ENCODE measurements at regions not wholly inside any gene's neighbourhood (a gene's known extent, or its start where the extent isn't known, plus 50 kb on each side); places are given as distances from the start of the nearest gene placed in this dataset.

DNA sequence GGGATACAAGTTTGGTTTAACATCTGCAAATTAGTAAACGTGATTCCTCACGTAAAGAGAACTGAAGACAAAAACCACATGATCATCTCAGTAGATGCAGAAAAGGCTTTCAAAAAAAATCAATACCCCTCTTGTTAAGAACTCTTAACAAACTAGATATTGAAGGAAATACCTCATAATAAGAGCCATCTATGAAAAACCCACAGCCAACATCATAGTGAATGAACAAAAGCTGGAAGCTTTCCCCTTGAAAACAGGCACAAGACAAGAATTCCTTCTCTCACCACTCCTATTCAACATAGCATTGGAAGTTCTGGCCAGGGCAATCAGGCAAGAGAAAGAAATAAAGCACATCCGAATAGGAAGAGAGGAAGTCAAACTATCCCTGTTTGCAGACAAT is 160.5 kb downstream of the CSNK2A3 start:
- DNase-seq (ENCODE audit: low spot score in 2 of 2), result no peak
- Histone ChIP-seq H3K27ac (no peak overlapping the region), H3K36me3 (no peaks in the 10 kb centered on the region), H3K4me3 (no peak overlapping the region), H3K27me3 (no peaks in the 10 kb centered on the region), H3K4me1 (no peaks in the 10 kb centered on the region), H3K9me3 (peaks cover 3 to 5% of the 10 kb centered on the region in 2 donors)
- intact Hi-C loops (cut with DNase I; ENCODE audit: low total_unique reads), result no loop called here
- no peak for TF ChIP-seq POLR2A (IDR thresholded peaks at IDR 0.05)
- no peak for TF ChIP-seq POLR2AphosphoS5 (IDR thresholded peaks at IDR 0.05)
- TF ChIP-seq, protein P1, sequence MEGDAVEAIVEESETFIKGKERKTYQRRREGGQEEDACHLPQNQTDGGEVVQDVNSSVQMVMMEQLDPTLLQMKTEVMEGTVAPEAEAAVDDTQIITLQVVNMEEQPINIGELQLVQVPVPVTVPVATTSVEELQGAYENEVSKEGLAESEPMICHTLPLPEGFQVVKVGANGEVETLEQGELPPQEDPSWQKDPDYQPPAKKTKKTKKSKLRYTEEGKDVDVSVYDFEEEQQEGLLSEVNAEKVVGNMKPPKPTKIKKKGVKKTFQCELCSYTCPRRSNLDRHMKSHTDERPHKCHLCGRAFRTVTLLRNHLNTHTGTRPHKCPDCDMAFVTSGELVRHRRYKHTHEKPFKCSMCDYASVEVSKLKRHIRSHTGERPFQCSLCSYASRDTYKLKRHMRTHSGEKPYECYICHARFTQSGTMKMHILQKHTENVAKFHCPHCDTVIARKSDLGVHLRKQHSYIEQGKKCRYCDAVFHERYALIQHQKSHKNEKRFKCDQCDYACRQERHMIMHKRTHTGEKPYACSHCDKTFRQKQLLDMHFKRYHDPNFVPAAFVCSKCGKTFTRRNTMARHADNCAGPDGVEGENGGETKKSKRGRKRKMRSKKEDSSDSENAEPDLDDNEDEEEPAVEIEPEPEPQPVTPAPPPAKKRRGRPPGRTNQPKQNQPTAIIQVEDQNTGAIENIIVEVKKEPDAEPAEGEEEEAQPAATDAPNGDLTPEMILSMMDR (IDR thresholded peaks at IDR 0.05), result no peak

DNA sequence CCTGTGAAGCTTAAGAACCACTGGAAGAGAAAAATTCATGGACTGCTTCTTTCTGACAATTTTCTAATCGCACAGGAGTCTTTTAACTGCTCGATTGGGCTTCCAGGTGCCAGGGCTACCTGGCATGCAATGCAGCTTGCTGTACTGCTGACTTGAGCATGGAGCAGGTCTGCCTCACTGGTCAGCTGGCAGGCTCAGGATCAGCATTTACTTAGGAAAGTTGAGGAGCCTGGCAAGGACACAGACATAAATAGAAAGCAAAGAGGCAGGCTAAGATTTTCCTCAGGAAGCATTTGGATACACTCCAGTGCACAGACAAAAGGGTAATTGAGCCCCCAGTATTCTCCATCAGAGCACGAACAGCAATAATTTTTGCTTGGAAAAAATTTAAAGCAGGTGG is 163.5 kb downstream of the CSNK2A3 start:
- Histone ChIP-seq H3K36me3 (no peaks in the 10 kb centered on the region), H3K27me3 (no peaks in the 10 kb centered on the region), H3K27ac (no peak overlapping the region), H3K4me1 (no peaks in the 10 kb centered on the region), H3K9me3 (peaks cover 3 to 5% of the 10 kb centered on the region in 2 donors), H3K4me3 (no peak overlapping the region)
- intact Hi-C loops (cut with DNase I; ENCODE audit: low total_unique reads), result no loop called here
- TF ChIP-seq POLR2AphosphoS5 (IDR thresholded peaks at IDR 0.05) (no peak), POLR2A (IDR thresholded peaks at IDR 0.05) (no peak)
- TF ChIP-seq, protein P1 (IDR thresholded peaks at IDR 0.05), result no peak
- no peak for DNase-seq (ENCODE audit: low spot score in 2 of 2)

DNA sequence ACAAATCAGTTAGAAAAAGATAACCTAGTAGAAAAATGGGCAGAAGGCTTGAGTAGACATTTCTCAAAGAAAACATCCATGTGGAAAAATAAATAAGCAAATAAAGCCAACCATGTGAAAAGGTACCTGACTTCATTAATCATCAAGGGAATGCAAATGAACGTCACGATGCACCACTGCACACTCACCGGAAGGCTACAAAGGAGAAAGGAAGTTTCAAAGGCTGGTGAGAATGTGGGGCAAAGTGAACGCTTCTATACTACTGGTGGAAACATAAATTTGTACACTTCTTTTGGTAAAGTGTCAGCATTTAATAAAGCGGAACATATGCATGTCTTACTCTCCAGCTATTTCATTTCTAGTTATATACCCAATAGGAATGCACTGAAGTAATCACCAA is 166.8 kb downstream of the CSNK2A3 start:
- Histone ChIP-seq H3K27me3 (no peaks in the 10 kb centered on the region), H3K4me1 (no peaks in the 10 kb centered on the region), H3K36me3 (no peaks in the 10 kb centered on the region), H3K27ac (no peak overlapping the region), H3K4me3 (no peak overlapping the region), H3K9me3 (peaks cover 0 to 5% of the 10 kb centered on the region in 2 donors)
- TF ChIP-seq POLR2AphosphoS5 (IDR thresholded peaks at IDR 0.05), result no peak
- TF ChIP-seq, protein P1 (IDR thresholded peaks at IDR 0.05), result no peak
- TF ChIP-seq POLR2A (IDR thresholded peaks at IDR 0.05), result no peak
- no peak for DNase-seq (ENCODE audit: low spot score in 2 of 2)
- intact Hi-C loops (cut with DNase I; ENCODE audit: low total_unique reads), result no loop called here

DNA sequence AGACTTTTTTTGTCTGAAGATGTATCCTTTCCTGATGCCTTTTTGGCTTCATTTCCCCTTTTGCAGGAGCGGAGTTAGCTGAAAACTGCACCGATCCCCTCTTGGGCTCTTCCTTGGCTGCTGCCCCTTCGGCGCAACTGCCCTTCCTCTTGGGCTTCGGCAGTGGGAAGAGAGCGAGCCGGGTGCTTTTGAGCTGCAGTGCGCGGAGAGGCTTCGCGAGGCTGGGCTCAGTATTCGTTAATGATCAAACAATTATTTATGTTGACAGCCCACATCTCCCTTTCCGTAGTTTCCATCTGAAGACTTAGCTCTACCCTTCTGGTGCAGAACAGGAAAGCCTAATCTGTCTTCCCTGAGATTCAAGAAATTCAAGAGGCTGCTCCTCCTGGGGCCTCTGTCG is 170.8 kb downstream of the CSNK2A3 start:
- H3K27me3 ChIP-seq, result no peaks in the 10 kb centered on the region
- DNase-seq (ENCODE audit: low spot score in 2 of 2), result no peak
- H3K9me3 ChIP-seq, result no peaks in the 10 kb centered on the region
- no peak overlapping the region for H3K27ac ChIP-seq
- intact Hi-C loops (cut with DNase I; ENCODE audit: low total_unique reads), result no loop called here
- no peaks in the 10 kb centered on the region for H3K4me1 ChIP-seq
- TF ChIP-seq POLR2A (IDR thresholded peaks at IDR 0.05), result no peak
- TF ChIP-seq POLR2AphosphoS5 (IDR thresholded peaks at IDR 0.05), result no peak
- TF ChIP-seq, protein P1 (IDR thresholded peaks at IDR 0.05), result no peak
- no peaks in the 10 kb centered on the region for H3K36me3 ChIP-seq
- no peak overlapping the region for H3K4me3 ChIP-seq

DNA sequence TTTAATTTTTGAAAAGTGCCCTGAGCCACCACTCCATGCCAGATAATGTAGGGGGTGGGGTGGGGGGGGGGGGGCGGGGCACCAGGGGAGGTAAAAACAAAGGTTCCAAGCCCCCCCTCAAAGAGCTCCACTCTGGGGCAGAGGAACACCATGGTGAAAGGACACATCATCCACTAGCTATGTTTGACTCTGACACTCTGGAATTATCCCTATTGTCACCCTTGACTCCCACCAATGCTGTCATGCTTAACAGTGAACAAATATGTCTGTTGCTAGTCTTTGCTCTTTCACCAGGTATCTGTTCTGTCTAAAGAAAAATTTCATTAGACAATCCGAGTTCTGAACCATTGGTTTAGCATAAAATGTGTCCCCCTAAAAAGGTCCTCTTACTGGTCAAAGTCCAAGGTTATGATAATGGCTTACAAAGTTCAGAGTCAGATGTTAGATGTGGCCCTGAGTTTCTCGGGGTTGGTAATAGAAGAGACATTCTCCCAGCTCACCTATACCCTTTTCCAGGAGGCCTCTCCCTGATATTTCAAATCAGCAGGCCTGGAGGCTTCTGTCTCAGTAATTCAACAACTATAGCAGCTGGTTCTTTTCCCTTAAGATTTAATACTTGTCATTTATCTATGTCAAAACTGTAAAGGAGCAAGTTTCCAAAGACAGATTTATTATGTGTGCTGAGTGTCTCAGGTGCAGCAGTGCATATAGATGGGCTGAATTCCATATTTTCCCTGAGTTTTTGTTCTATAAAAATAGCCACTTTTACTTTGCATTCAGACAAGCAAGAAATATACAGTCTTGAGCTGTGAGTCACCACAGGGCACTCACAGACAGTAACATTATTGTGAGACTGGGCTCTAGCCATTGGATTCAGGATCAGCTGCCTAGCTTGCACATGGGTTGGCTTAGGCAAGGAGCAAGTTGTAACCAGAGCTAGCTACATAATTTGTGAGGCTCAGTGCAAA is 174.1 kb downstream of the CSNK2A3 start:
- no peak for DNase-seq (ENCODE audit: low spot score in 2 of 2)
- intact Hi-C loops (cut with DNase I; ENCODE audit: low total_unique reads), result no loop called here
- Histone ChIP-seq H3K36me3 (no peaks in the 10 kb centered on the region), H3K4me3 (no peak overlapping the region), H3K9me3 (no peaks in the 10 kb centered on the region), H3K27ac (peak overlapping the region; percentile 3 to 46), H3K27me3 (no peaks in the 10 kb centered on the region), H3K4me1 (no peaks in the 10 kb centered on the region)
- TF ChIP-seq POLR2A (IDR thresholded peaks at IDR 0.05) (no peak), POLR2AphosphoS5 (IDR thresholded peaks at IDR 0.05) (no peak)
- TF ChIP-seq, protein P1 (IDR thresholded peaks at IDR 0.05), result no peak
